IMR-90 (cell line): ENCODE measurements at regions not wholly inside any gene's neighbourhood (a gene's known extent, or its start where the extent isn't known, plus 50 kb on each side); places are given as distances from the start of the nearest gene placed in this dataset.

Source experiments
- ATAC-seq: fragments of 200-7000 bp; cut with Tn5 transposase; 2 replicates; pipeline ENCODE4 v1.9.1; 2020; ENCODE audit warnings: low read depth, mild to moderate bottlenecking, moderate library complexity
- BruUV-seq: library from RNA; stranded (reverse); fragments of 400-500 nt; replicated peaks from 2 replicates; lab custom pipeline; 2021; lab: Mats Ljungman, UMichigan
- CTCF ChIA-PET: fragments of 300-600 bp; formaldehyde crosslinking; extraction: SDS; loops from one replicate; lab custom pipeline; 2021; ENCODE audit warnings: antibody characterized with exemption; lab: Yijun Ruan, JAX
- POLR2A ChIA-PET: fragments of 300-600 bp; sonication (Branson Sonifier 250); formaldehyde crosslinking; loops from one replicate; lab custom pipeline; 2022; ENCODE audit warnings: antibody characterized with exemption; ENCODE audit not compliant: unreplicated experiment; lab: Charles Lee
- DNase-seq: peaks from one replicate; pipeline ENCODE4 v3.0.0; 2013
- H2AFZ ChIP-seq: replicated peaks from 2 replicates; pipeline ENCODE3; 2013; ENCODE audit warnings: low read length, mild to moderate bottlenecking; ENCODE audit not compliant: poor library complexity
- H2AK5ac ChIP-seq: 2 replicates; pipeline ENCODE4 v1.6.1; 2013; ENCODE audit warnings: low read depth, low read length, inconsistent platforms
- H2AK9ac ChIP-seq: replicated peaks from 2 replicates; pipeline ENCODE3; 2013; ENCODE audit warnings: mild to moderate bottlenecking, low read depth, low read length, moderate library complexity; ENCODE audit not compliant: poor library complexity
- H2BK120ac ChIP-seq: 2 replicates; pipeline ENCODE4 v1.6.1; 2013; ENCODE audit warnings: low read depth, low read length, inconsistent platforms
- H2BK15ac ChIP-seq: 3 replicates; pipeline ENCODE4 v1.6.1; 2013; ENCODE audit warnings: low read depth, low read length, inconsistent platforms
- H2BK20ac ChIP-seq: 2 replicates; pipeline ENCODE4 v1.6.1; 2013; ENCODE audit warnings: low read depth, mild to moderate bottlenecking, inconsistent platforms, low read length, moderate library complexity
- H2BK5ac ChIP-seq: 2 replicates; pipeline ENCODE4 v1.6.1; 2013; ENCODE audit warnings: mild to moderate bottlenecking, low read depth, low read length, inconsistent platforms; ENCODE audit not compliant: poor library complexity, severe bottlenecking
- H3K14ac ChIP-seq: replicated peaks from 2 replicates; pipeline ENCODE4 v1.6.1; 2013; ENCODE audit warnings: low read depth, low read length, inconsistent platforms
- H3K18ac ChIP-seq: 2 replicates; pipeline ENCODE4 v1.6.1; 2013; ENCODE audit warnings: low read depth, low read length, control low read depth
- H3K23ac ChIP-seq: 2 replicates; pipeline ENCODE4 v1.6.1; 2013; ENCODE audit warnings: low read depth, low read length, inconsistent platforms
- H3K27ac ChIP-seq: 2 replicates; pipeline ENCODE4 v1.5.1; 2013; ENCODE audit warnings: mild to moderate bottlenecking, control low read depth, low read length; ENCODE audit not compliant: insufficient read depth
- H3K27me3 ChIP-seq: 2 replicates; pipeline ENCODE4 v1.6.1; 2013; ENCODE audit warnings: low read length; ENCODE audit not compliant: control insufficient read depth, insufficient read depth
- H3K36me3 ChIP-seq: 2 replicates; pipeline ENCODE4 v1.6.1; 2013; ENCODE audit warnings: low read length, mixed read lengths; ENCODE audit not compliant: control insufficient read depth, insufficient read depth
- H3K4ac ChIP-seq: 2 replicates; pipeline ENCODE4 v1.6.1; 2013; ENCODE audit warnings: low read depth, low read length, inconsistent platforms
- H3K4me1 ChIP-seq: 2 replicates; pipeline ENCODE4 v1.6.1; 2013; ENCODE audit warnings: low read length, mixed read lengths; ENCODE audit not compliant: control insufficient read depth, insufficient read depth
- H3K4me2 ChIP-seq: 2 replicates; pipeline ENCODE4 v1.6.1; 2013; ENCODE audit warnings: low read depth, mild to moderate bottlenecking, control low read depth, low read length, moderate library complexity
- H3K4me3 ChIP-seq: 2 replicates; pipeline ENCODE4 v1.5.1; 2013; ENCODE audit warnings: low read depth, mild to moderate bottlenecking, control low read depth, low read length, moderate library complexity; ENCODE audit not compliant: insufficient read depth
- H3K56ac ChIP-seq: 2 replicates; pipeline ENCODE4 v1.6.1; 2013; ENCODE audit warnings: low read length, inconsistent platforms; ENCODE audit not compliant: insufficient read depth; ENCODE audit errors: extremely low read depth
- H3K79me1 ChIP-seq, 2 experiments: 2 replicates each; pipeline ENCODE4 v1.6.1; 2013; ENCODE audit warnings: low read length in 2 of 2, inconsistent platforms in 1 of 2, low read depth in 1 of 2
- H3K9ac ChIP-seq: 2 replicates; pipeline ENCODE4 v1.6.1; 2013; ENCODE audit warnings: low read depth, low read length, control low read depth
- H3K9me1 ChIP-seq: 2 replicates; pipeline ENCODE4 v1.6.1; 2013; ENCODE audit warnings: low read length, inconsistent platforms; ENCODE audit not compliant: insufficient read depth
- H3K9me3 ChIP-seq: 2 replicates; pipeline ENCODE4 v1.6.1; 2013; ENCODE audit warnings: low read length; ENCODE audit not compliant: control insufficient read depth, insufficient read depth
- H4K20me1 ChIP-seq: 2 replicates; pipeline ENCODE4 v1.6.1; 2013; ENCODE audit warnings: low read length, inconsistent platforms; ENCODE audit not compliant: insufficient read depth
- H4K5ac ChIP-seq: 2 replicates; pipeline ENCODE4 v1.6.1; 2013; ENCODE audit warnings: mild to moderate bottlenecking, low read depth, low read length, control low read depth
- H4K8ac ChIP-seq, 2 experiments: 2 replicates each; pipeline ENCODE4 v1.6.1; 2013; ENCODE audit warnings: low read depth in 2 of 2, low read length in 2 of 2, control low read depth in 1 of 2, inconsistent platforms in 1 of 2
- H4K91ac ChIP-seq: 2 replicates; pipeline ENCODE4 v1.6.1; 2013; ENCODE audit warnings: low read depth, low read length, inconsistent platforms; ENCODE audit not compliant: insufficient read depth
- BHLHE40 ChIP-seq: fragments of 150-350 bp; IDR thresholded peaks from 2 replicates; pipeline ENCODE4 v1.6.1; 2016; ENCODE audit warnings: mild to moderate bottlenecking, low read depth, low read length
- CEBPB ChIP-seq: IDR thresholded peaks from 2 replicates; pipeline ENCODE4 v1.6.1; 2012; ENCODE audit warnings: low read depth, low read length, improper control_type of control experiment
- MXI1 ChIP-seq: IDR thresholded peaks from 2 replicates; pipeline ENCODE4 v1.6.1; 2012; ENCODE audit warnings: low read depth, mild to moderate bottlenecking, low read length, moderate library complexity, borderline replicate concordance
- NFE2L2 ChIP-seq: fragments of 150-350 bp; IDR thresholded peaks from 2 replicates; pipeline ENCODE4 v1.6.1; 2016; ENCODE audit warnings: low read depth, mild to moderate bottlenecking, low read length
- POLR2A ChIP-seq: IDR thresholded peaks from 2 replicates; pipeline ENCODE4 v1.6.1; 2012; ENCODE audit warnings: mild to moderate bottlenecking, low read depth, low read length
- RFX5 ChIP-seq: IDR thresholded peaks from 2 replicates; pipeline ENCODE4 v1.8.0; 2012; ENCODE audit warnings: low read depth, mild to moderate bottlenecking, low read length, moderate library complexity
- SMC3 ChIP-seq: fragments of 150-350 bp; IDR thresholded peaks from 2 replicates; pipeline ENCODE4 v1.6.1; 2016; ENCODE audit warnings: low read depth, mild to moderate bottlenecking, antibody characterized with exemption, low read length, moderate library complexity
- WGBS, 2 experiments: methylation state at CpG; one replicate each; pipeline versions ENCODE4 v1.1.5 to v1.1.7; 2013; ENCODE audit warnings: missing lambda C conversion rate in 2 of 2; ENCODE audit not compliant: insufficient read length in 1 of 2; ENCODE audit errors: extremely low coverage in 2 of 2; 5-methylcytosine and 5-hydroxymethylcytosine counted together
- dilution Hi-C: fragments of 300-500 bp; cut with HindIII; formaldehyde crosslinking; loops from one replicate; pipeline ENCODE4 v1.14.3; 2018; ENCODE audit warnings: low sequenced_read_pairs; ENCODE audit not compliant: unreplicated experiment
- in situ Hi-C: fragments of 300-500 bp; cut with MboI; formaldehyde crosslinking; loops from 3 replicates; pipeline ENCODE4 v1.14.3; 2019; ENCODE audit warnings: low sequenced_read_pairs, inconsistent platforms, mixed read lengths
- intact Hi-C: fragments of 100-400 bp; cut with micrococcal nuclease; formaldehyde crosslinking; loops from 2 replicates; pipeline ENCODE4 v1.10.0; 2022
- TF ChIP-seq, protein P1 (sequence below): conservative IDR thresholded peaks from 2 replicates; pipeline ENCODE4 v1.5.1; 2012; ENCODE audit warnings: mild to moderate bottlenecking, low read depth, low read length, improper control_type of control experiment
- TF ChIP-seq, protein P2 (sequence below): fragments of 150-350 bp; IDR thresholded peaks from 2 replicates; pipeline ENCODE4 v1.6.1; 2016; ENCODE audit warnings: low read depth, mild to moderate bottlenecking, low read length, moderate library complexity, borderline replicate concordance
- TF ChIP-seq, protein P3 (sequence below): fragments of 150-350 bp; IDR thresholded peaks from 2 replicates; pipeline ENCODE4 v1.6.1; 2017; ENCODE audit warnings: mild to moderate bottlenecking, antibody characterized with exemption, low read length, low read depth

DNA sequence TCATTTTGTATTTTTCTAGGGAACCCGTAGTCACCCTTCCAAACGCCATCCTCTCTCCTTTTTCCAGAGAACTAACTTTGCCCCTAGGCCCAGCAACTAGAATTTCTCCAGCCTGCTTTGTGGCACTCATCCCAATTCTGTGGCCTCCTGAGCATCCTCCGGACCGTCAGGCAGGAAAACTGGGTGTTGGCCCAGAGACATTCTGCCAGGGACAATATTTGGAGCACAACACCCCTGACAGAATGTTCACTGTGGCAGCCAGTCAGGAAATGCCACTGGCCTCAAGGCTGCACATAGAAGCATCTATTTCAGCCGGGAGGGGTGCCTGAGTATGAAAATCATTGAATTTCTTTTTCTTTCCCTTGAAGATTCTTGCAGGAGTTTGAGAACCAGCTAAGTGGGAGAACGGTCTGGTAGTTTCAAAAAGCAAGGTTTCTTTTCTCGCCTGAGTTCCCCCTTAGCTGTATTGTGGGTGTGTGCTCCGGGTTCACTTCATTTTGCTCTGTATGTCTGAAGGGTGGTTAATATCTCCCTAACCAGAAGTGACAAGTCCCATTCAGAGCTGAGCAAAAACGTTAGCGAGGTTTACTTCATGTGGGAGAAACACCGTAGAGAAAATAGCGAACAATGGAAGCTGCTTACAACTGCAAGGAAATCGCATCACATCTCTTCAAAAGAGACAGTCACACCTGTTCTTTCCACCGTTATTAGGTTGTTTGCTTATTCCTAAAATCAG lies 108.1 kb upstream of the TPM1 start (continued):
- no peak for TF ChIP-seq RFX5

DNA sequence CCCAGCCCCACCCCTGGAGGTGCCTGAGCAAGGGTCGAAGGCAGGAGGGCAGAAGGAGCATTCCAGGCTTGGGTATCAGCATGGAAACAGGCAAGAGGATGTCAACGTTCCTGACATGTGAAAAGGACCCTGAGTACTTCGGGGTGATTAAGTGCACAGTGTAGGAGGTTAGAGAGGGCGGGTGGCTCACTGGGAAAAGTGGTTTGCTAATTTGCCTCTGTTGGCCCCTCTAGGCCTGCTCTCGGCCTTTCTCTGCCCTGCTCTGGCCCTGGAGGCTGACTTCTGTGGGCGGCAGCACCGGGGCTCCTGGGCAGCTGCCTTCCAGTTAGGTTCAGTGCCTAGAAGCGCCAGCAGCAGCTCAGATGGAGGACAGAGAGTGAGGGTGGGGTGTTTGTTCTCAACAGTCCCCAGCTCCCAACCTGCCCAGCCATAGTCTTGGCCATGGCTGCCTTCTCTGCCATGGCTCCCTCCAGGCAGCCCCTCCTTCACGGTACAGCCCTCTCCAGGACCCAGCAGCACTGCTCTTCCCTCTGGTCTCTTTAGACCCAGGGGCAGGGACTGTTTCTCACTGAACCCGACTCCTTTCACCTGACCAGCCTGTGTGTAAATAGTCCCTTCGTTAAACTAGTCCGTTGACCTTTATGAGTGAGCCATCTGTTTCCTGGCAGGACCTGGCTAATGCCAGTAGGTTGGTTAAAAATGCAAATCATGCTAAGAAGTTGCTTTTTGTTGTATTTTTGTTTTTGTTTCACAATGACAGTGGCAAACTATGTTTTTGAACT lies 107.1 kb upstream of the TPM1 start:
- H4K8ac ChIP-seq: peak overlapping the region in 1 of 2 experiments; percentile 21; a peak in 1 of 4 replicates
- peak overlapping the region; percentile 48 for H2BK5ac ChIP-seq
- no peak overlapping the region for H3K4me3 ChIP-seq
- peak overlapping the region; percentile 69; the same call in 1 of the 2 replicates for H3K23ac ChIP-seq
- ChIA-PET POLR2A (no interaction called here), CTCF (no interaction called here)
- peak overlapping the region; percentile 92 for H2BK15ac ChIP-seq
- intact Hi-C loops (no loop called here), in situ Hi-C loops (loop anchor here (5.0 kb wide), 1 partner anchor 52 kb away; no protein-coding TSS in a partner anchor), dilution Hi-C loops (no loop called here)
- DNase-seq (no peak), ATAC-seq (no peak)
- no peak overlapping the region for H3K4me2 ChIP-seq
- H3K27me3 ChIP-seq: no peaks in the 10 kb centered on the region
- no peak overlapping the region for H3K9ac ChIP-seq
- peaks cover 13% of the 10 kb centered on the region for H3K4me1 ChIP-seq
- H3K56ac ChIP-seq: no peak overlapping the region
- peak overlapping the region; percentile 64 for H2BK120ac ChIP-seq
- H3K27ac ChIP-seq: no peak overlapping the region
- no peaks in the 10 kb centered on the region for H3K9me3 ChIP-seq
- H3K9me1 ChIP-seq: peaks cover 11% of the 10 kb centered on the region
- H3K18ac ChIP-seq: no peak overlapping the region
- no peaks in the 10 kb centered on the region; the same call in 1 of the 2 replicates for H4K20me1 ChIP-seq
- BruUV-seq: no TSS peak
- peaks cover 2 to 12% of the 10 kb centered on the region in 2 experiments; a peak in 2 of 4 replicates for H3K79me1 ChIP-seq
- H3K4ac ChIP-seq: peak overlapping the region; percentile 52
- H2BK20ac ChIP-seq: peak overlapping the region; percentile 57
- 68% methylated on average over 6 of the region's 12 CpGs; no CpG with 5 or more reads in 1 of the 2 experiments for WGBS, 2 experiments
- peak overlapping the region; percentile 61 for H2AFZ ChIP-seq
- H3K14ac ChIP-seq: peak overlapping the region; percentile 52; the same call in 1 of the 2 replicates
- H4K5ac ChIP-seq: no peak overlapping the region
- no peaks in the 10 kb centered on the region for H3K36me3 ChIP-seq
- peak overlapping the region; percentile 86 for H2AK5ac ChIP-seq
- 0 out of 2 replicates have a peak overlapping the region, but pooled peaks have one; percentile 58 for H4K91ac ChIP-seq
- H2AK9ac ChIP-seq: no peak overlapping the region
- TF ChIP-seq, protein P1, sequence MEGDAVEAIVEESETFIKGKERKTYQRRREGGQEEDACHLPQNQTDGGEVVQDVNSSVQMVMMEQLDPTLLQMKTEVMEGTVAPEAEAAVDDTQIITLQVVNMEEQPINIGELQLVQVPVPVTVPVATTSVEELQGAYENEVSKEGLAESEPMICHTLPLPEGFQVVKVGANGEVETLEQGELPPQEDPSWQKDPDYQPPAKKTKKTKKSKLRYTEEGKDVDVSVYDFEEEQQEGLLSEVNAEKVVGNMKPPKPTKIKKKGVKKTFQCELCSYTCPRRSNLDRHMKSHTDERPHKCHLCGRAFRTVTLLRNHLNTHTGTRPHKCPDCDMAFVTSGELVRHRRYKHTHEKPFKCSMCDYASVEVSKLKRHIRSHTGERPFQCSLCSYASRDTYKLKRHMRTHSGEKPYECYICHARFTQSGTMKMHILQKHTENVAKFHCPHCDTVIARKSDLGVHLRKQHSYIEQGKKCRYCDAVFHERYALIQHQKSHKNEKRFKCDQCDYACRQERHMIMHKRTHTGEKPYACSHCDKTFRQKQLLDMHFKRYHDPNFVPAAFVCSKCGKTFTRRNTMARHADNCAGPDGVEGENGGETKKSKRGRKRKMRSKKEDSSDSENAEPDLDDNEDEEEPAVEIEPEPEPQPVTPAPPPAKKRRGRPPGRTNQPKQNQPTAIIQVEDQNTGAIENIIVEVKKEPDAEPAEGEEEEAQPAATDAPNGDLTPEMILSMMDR: no peak
- TF ChIP-seq, protein P2, sequence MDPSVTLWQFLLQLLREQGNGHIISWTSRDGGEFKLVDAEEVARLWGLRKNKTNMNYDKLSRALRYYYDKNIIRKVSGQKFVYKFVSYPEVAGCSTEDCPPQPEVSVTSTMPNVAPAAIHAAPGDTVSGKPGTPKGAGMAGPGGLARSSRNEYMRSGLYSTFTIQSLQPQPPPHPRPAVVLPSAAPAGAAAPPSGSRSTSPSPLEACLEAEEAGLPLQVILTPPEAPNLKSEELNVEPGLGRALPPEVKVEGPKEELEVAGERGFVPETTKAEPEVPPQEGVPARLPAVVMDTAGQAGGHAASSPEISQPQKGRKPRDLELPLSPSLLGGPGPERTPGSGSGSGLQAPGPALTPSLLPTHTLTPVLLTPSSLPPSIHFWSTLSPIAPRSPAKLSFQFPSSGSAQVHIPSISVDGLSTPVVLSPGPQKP: no peak
- TF ChIP-seq, protein P3, sequence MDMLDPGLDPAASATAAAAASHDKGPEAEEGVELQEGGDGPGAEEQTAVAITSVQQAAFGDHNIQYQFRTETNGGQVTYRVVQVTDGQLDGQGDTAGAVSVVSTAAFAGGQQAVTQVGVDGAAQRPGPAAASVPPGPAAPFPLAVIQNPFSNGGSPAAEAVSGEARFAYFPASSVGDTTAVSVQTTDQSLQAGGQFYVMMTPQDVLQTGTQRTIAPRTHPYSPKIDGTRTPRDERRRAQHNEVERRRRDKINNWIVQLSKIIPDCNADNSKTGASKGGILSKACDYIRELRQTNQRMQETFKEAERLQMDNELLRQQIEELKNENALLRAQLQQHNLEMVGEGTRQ: no peak
- TF ChIP-seq NFE2L2: no peak
- TF ChIP-seq SMC3: no peak
- TF ChIP-seq MXI1: no peak
- no peak for TF ChIP-seq CEBPB
- no peak for TF ChIP-seq BHLHE40
- TF ChIP-seq POLR2A: no peak
